Stimulated activated naive CD4-positive, alpha-beta T cell (primary cell): ENCODE measurements at regions not wholly inside any gene's neighbourhood (a gene's known extent, or its start where the extent isn't known, plus 50 kb on each side); places are given as distances from the start of the nearest gene placed in this dataset.
"Not testable (repeated sequence)": the region's sequence is repeated elsewhere in the genome, so short reads cannot be mapped to it uniquely, and the experiment has no call there.

ENCODE experiments used
- DNase-seq, 6 experiments: peaks; one replicate each; lab custom pipeline; 2025; lab: John Stamatoyannopoulos, UW

- no peak for DNase-seq
These were observed 490.0 kb downstream of the SUCLG1 start for GRCh38 chr2:83969085-83969484.

DNA sequence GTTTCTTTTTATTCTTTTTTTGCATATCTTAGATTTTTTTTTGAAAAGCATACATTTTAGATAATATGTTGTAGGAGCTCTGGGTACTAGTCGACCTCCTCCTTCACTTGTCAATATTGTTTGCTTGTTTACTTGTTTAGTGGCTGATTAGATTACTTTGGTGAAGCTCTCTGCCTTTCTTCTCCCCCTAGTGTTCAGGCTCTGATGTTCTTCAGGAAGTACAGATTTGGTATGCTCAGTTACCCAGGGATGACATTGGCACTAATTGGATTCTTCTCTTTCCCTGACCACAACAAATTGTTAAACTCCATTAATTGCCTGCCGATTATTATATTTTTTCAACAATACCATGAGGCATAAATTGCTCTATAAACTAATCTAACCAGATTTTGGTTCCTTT, 491.2 kb downstream of the SUCLG1 start:
- no peak for DNase-seq

DNA sequence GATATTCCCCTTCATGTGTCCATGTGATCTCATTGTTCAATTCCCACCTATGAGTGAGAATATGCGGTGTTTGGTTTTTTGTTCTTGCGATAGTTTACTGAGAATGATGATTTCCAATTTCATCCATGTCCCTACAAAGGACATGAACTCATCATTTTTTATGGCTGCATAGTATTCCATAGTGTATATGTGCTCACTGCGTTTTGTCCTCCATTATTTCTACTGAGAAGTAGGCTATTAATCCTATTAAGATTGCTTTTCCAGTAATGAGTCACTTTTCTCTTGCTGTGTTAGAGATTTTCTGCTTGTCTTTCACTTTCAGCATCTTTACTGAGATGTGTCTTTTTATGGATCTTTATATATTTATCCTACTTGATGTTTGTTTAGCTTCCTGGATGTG, 492.1 kb downstream of the SUCLG1 start:
- not testable (repeated sequence) for DNase-seq

DNA sequence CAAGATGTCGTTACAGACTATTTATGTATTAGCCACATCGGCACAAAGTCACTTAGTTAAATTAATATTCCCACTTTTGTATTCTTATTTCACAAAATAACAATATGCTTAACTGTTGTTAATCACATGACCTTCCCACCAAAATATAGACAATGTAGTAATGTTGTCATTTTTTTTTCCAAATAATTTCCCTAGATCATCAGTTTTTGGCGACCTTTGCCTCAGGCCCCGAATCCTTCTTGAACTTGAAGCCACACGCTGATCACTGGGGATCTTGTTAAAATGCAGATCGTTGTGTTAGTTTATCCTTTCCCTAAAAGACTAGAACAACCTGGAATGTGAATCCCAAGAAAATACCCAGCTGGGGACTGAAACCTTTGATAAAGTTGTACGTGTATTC, 497.6 kb downstream of the SUCLG1 start:
- DNase-seq, result no peak

GRCh38 chr2:83960371-83960770, 498.7 kb downstream of the SUCLG1 start:
- DNase-seq, result no peak

GRCh38 chr2:83959266-83959665, 499.8 kb downstream of the SUCLG1 start:
- no peak for DNase-seq

- DNase-seq, result no peak
These were observed 502.1 kb downstream of the SUCLG1 start for GRCh38 chr2:83956991-83957390.

GRCh38 chr2:83953697-83954096, 505.4 kb downstream of the SUCLG1 start:
- no peak for DNase-seq

GRCh38 chr2:83951378-83951947, 507.6 kb downstream of the SUCLG1 start:
- no peak for DNase-seq

GRCh38 chr2:83949361-83949760, 509.7 kb downstream of the SUCLG1 start:
- no peak for DNase-seq

DNA sequence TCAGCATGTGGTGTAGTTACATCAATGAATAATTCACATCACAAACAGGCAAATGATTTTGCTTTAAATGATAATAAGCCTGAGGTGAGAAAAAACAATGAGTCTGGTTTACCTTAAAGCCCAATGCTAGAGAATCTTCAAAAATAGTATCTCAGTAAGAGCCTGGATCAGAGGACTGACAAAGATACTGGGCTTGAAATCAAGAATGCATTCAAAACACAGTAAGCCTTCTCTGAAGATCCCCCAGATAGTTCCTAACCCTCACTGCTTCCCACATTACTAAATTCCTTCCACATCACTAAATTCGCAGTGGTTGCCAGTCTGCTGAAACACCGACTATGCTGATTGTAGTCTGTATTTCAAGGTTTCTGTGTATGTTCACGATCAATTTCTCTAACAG, 514.9 kb downstream of the SUCLG1 start:
- no peak for DNase-seq

DNA sequence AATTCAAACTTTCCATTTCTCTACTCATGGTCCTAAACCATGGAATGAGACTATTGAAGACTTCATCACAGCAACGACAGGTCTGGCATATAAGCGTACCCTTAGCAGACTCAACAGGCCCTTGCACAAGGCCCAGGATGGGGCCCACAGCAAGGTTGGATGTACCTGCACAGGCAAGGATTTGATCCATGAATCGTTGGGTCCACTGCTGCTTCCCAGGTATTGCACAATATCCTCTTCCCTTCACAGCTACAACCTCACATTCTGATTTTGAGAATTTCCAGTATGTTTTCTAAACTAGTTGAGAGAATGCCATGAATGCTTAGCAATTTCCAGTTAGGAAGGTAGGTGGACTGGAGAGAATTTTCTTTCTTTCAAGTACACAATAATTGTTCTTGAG, 515.8 kb downstream of the SUCLG1 start:
- DNase-seq, result no peak

- DNase-seq, result no peak
These were observed 517.2 kb downstream of the SUCLG1 start for GRCh38 chr2:83941886-83942285.

DNA sequence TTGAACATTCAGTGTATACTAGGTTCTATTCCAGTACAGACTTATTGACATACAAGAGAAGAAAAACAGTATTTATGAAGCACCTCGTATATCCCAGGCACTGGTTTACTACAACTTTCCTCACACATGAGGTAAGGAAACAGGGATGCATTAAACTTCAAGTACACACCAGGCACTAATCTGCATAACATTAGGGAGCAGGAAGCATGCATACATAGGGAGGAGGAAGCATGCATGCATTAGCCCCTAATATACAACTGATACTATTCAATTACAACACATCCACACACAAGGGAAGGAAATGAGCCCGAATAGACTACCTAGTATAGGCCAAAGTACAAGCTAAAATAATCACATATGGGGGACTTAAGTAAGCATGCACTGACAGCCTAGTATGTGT, 525.3 kb downstream of the SUCLG1 start:
- no peak for DNase-seq

GRCh38 chr2:83923531-83923930, 535.5 kb downstream of the SUCLG1 start:
- no peak for DNase-seq

GRCh38 chr2:83916559-83916958, 542.5 kb downstream of the SUCLG1 start:
- no peak for DNase-seq

DNA sequence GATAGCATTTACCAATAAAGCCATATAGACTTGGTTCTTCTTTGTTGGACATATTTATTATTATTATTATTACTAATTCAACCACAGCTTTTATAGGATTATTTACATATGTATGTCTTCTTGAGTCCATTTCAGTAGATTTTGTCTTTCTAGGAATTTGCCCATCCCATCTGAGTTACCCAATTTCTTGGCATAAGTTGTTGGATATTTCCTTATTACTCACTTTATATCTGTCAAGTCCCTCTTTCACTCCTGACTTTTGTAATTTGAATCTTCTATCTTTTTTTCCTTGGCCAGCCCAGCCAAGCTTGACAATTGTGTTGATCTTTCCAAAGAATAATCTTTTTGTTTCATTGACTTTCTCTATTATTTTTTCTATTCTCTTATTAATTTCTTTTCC, 543.7 kb downstream of the SUCLG1 start:
- no peak for DNase-seq

DNA sequence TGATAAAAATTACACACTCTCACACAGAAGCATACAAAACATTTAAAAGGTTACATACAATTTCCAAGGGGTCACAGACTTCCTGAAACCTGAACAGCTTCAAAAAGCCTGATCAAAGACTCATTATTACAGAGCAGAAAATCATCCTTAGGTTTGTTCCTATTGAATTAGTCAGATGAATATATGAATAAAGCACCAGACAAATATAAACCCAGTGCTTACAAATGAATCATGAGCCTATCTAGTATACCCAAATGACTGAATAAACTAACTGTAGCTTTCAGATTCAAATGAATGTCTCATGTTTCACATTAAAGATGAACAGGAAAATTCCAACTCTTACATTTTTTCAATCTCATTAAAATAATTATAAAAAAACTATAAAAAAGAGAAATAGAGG, 550.3 kb downstream of the SUCLG1 start:
- DNase-seq, result no peak

- no peak for DNase-seq
These were observed 557.8 kb downstream of the SUCLG1 start for GRCh38 chr2:83901317-83901716.

DNA sequence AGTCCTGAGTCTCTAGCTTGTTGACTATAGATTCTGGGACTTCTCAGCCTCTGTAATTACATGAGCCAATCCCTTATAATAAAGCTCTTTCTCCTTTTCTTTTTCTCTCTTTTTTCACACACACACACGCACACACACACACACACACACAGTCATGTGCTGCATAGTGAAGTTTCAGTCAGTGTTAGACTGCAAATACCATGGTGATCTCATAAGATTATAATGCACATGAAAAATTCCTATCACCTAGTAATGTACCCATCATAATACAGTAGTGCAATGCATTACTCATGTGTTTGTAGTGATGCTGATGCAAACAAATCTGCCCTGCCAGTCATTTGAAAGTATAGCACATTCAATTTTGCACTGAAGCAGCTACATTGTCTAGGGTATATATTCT, 558.2 kb downstream of the SUCLG1 start:
- no peak for DNase-seq

- no peak for DNase-seq
These were observed 559.8 kb downstream of the SUCLG1 start for GRCh38 chr2:83899271-83899670.

DNA sequence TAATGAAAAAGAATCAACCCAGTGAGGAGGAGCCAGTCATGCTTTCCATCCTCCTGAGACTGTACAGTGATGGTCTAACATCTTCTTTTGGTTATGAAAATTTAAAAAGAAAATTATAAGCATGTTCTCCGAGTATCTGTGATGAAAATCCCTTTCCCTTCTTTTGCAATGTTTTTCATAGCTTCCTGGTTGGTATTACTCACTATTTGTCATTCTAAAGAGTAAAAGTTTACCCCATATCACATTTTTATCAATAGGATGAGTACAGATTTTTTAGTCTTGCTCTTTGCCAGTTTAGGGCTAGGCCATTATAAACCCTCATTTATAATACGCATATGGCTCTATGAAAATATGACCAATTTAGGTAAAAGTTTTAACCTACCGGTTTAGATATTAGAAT, 564.1 kb downstream of the SUCLG1 start:
- no peak for DNase-seq

DNA sequence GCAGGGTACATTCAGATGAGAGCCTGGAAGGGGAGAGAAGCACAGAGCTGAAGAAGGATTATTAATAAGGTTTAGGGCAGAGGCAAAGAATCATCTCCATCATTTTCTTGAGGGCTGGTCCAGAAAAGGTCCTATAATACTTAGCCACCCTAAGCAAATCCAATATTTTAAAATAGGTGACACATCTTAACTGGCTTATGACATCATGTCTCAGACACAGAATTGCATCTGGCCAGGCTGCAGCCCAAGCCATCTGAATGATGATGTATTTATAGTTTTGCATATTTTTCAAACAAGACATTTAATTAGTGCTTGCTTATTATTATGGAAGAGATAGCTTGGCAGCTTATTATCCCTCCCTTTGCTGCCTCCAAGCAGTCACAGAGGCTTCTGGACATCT, 571.3 kb downstream of the SUCLG1 start:
- no peak for DNase-seq

- DNase-seq, result no peak
These were observed 580.0 kb downstream of the SUCLG1 start for GRCh38 chr2:83879127-83879526.

GRCh38 chr2:83877261-83877660, 581.8 kb downstream of the SUCLG1 start:
- DNase-seq, result not testable (repeated sequence)
